CD4-positive, alpha-beta T cell (primary cell): ENCODE measurements at regions not wholly inside any gene's neighbourhood (a gene's known extent, or its start where the extent isn't known, plus 50 kb on each side); places are given as distances from the start of the nearest gene placed in this dataset.

ENCODE experiments used
- ATAC-seq: fragments of 200-7000 bp; cut with Tn5 transposase; one replicate; pipeline ENCODE4 v1.10.0; 2022; ENCODE audit warnings: mild to moderate bottlenecking; ENCODE audit not compliant: poor library complexity
- CTCF ChIA-PET: fragments of 350-600 bp; sonication (Branson Sonifier 250); formaldehyde crosslinking; loops from one replicate; lab custom pipeline; 2021; ENCODE audit warnings: antibody characterized with exemption, inconsistent platforms; lab: Charles Lee
- POLR2A ChIA-PET: fragments of 350-600 bp; sonication (Branson Sonifier 250); formaldehyde crosslinking; loops from one replicate; lab custom pipeline; 2021; ENCODE audit warnings: antibody characterized with exemption, inconsistent platforms; lab: Charles Lee
- DNase-seq, 14 experiments: peaks; one replicate each; pipeline ENCODE4 v3.0.0-alpha.2; 2013 to 2020; ENCODE audit warnings: mixed read lengths in 2 of 14
- H3K27ac ChIP-seq, 2 donors: one replicate each; pipeline versions ENCODE4 v1.5.1 to v1.7.0; 2013; ENCODE audit warnings: low read length in 2 of 2, low read depth in 1 of 2, mild to moderate bottlenecking in 1 of 2
- H3K27me3 ChIP-seq, 2 experiments: 1 replicate in 1 of 2; 2 replicates in 1 of 2; pipeline versions ENCODE4 v1.6.1 to v1.7.0; 2013; ENCODE audit warnings: low read length in 2 of 2, control low read depth in 1 of 2, mild to moderate bottlenecking in 1 of 2, moderate library complexity in 1 of 2; ENCODE audit not compliant: insufficient read depth in 2 of 2, control insufficient read depth in 1 of 2
- H3K36me3 ChIP-seq: one replicate; pipeline ENCODE4 v1.6.1; 2013; ENCODE audit warnings: low read length, control low read depth; ENCODE audit not compliant: insufficient read depth
- H3K4me1 ChIP-seq: one replicate; pipeline ENCODE4 v1.6.1; 2013; ENCODE audit warnings: low read length, control low read depth; ENCODE audit not compliant: insufficient read depth
- H3K4me3 ChIP-seq: one replicate; pipeline ENCODE4 v1.5.1; 2013; ENCODE audit warnings: mild to moderate bottlenecking, low read length, moderate library complexity
- H3K9me3 ChIP-seq, 2 experiments: 1 replicate in 1 of 2; 2 replicates in 1 of 2; pipeline versions ENCODE4 v1.6.1 to v1.7.0; 2013; ENCODE audit warnings: low read length in 2 of 2, mild to moderate bottlenecking in 2 of 2, control low read depth in 1 of 2, moderate library complexity in 1 of 2; ENCODE audit not compliant: control insufficient read depth in 1 of 2, insufficient read depth in 1 of 2
- H3K27ac Mint-ChIP-seq: one replicate; pipeline ENCODE4 v1.8.0; 2020; ENCODE audit warnings: mixed read lengths
- H3K27me3 Mint-ChIP-seq: one replicate; pipeline ENCODE4 v1.8.0; 2021; ENCODE audit warnings: mixed read lengths
- H3K36me3 Mint-ChIP-seq: one replicate; pipeline ENCODE4 v1.8.0; 2021; ENCODE audit warnings: low read depth, mixed read lengths
- H3K4me1 Mint-ChIP-seq: one replicate; pipeline ENCODE4 v1.8.0; 2021; ENCODE audit warnings: low read depth, mixed read lengths
- H3K4me3 Mint-ChIP-seq: one replicate; pipeline ENCODE4 v1.8.0; 2020; ENCODE audit warnings: mild to moderate bottlenecking, mixed read lengths
- H3K9me3 Mint-ChIP-seq: one replicate; pipeline ENCODE4 v1.8.0; 2020; ENCODE audit warnings: mixed read lengths
- intact Hi-C, 2 experiments: fragments of 100-400 bp; cut with DNase I in 1 of 2; cut with micrococcal nuclease in 1 of 2; formaldehyde crosslinking; loops; one replicate each; pipeline versions ENCODE4 v1.15.1 to v1.9.0; 2023 to 2025; cut with DNase I, micrococcal nuclease
- TF ChIP-seq, protein P1 (sequence below): fragments of 200-600 bp; IDR thresholded peaks from one replicate; pipeline ENCODE4 v1.8.0; 2022; ENCODE audit warnings: antibody characterized with exemption, mild to moderate bottlenecking

GRCh38 chr5:161040818-161041217, 188.8 kb upstream of the ATP10B start:
- Histone ChIP-seq H3K27ac (no peak overlapping the region), H3K9me3 (peaks cover 0 to 4% of the 10 kb centered on the region in 2 experiments), H3K4me1 (no peaks in the 10 kb centered on the region), H3K36me3 (no peaks in the 10 kb centered on the region), H3K4me3 (no peak overlapping the region), H3K27me3 (no peaks in the 10 kb centered on the region)
- no peak overlapping the region for H3K4me3 Mint-ChIP-seq
- peaks cover 5% of the 10 kb centered on the region for H3K27me3 Mint-ChIP-seq
- intact Hi-C loops = no loop called here
- no peak for ATAC-seq
- POLR2A ChIA-PET = no interaction called here
- CTCF ChIA-PET = no interaction called here
- H3K9me3 Mint-ChIP-seq = peaks cover 2% of the 10 kb centered on the region
- no peak overlapping the region for H3K27ac Mint-ChIP-seq
- no peak for DNase-seq
- no peaks in the 10 kb centered on the region for H3K36me3 Mint-ChIP-seq
- no peaks in the 10 kb centered on the region for H3K4me1 Mint-ChIP-seq
- TF ChIP-seq, protein P1, sequence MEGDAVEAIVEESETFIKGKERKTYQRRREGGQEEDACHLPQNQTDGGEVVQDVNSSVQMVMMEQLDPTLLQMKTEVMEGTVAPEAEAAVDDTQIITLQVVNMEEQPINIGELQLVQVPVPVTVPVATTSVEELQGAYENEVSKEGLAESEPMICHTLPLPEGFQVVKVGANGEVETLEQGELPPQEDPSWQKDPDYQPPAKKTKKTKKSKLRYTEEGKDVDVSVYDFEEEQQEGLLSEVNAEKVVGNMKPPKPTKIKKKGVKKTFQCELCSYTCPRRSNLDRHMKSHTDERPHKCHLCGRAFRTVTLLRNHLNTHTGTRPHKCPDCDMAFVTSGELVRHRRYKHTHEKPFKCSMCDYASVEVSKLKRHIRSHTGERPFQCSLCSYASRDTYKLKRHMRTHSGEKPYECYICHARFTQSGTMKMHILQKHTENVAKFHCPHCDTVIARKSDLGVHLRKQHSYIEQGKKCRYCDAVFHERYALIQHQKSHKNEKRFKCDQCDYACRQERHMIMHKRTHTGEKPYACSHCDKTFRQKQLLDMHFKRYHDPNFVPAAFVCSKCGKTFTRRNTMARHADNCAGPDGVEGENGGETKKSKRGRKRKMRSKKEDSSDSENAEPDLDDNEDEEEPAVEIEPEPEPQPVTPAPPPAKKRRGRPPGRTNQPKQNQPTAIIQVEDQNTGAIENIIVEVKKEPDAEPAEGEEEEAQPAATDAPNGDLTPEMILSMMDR = no peak

- no peak overlapping the region for H3K4me3 Mint-ChIP-seq
- ChIA-PET CTCF (no interaction called here), POLR2A (no interaction called here)
- Histone ChIP-seq H3K27ac (no peak overlapping the region), H3K9me3 (peaks cover 0 to 4% of the 10 kb centered on the region in 2 experiments), H3K36me3 (no peaks in the 10 kb centered on the region), H3K27me3 (no peaks in the 10 kb centered on the region), H3K4me3 (no peak overlapping the region), H3K4me1 (no peaks in the 10 kb centered on the region)
- no peaks in the 10 kb centered on the region for H3K4me1 Mint-ChIP-seq
- no peak for ATAC-seq
- intact Hi-C loops = no loop called here
- no peak overlapping the region for H3K27ac Mint-ChIP-seq
- peaks cover 13% of the 10 kb centered on the region for H3K27me3 Mint-ChIP-seq
- DNase-seq = no peak
- TF ChIP-seq, protein P1 = no peak
- no peaks in the 10 kb centered on the region for H3K36me3 Mint-ChIP-seq
- H3K9me3 Mint-ChIP-seq = peaks cover 2% of the 10 kb centered on the region
Observed at GRCh38 chr5:161036296-161036695, 184.3 kb upstream of the ATP10B start.

DNA sequence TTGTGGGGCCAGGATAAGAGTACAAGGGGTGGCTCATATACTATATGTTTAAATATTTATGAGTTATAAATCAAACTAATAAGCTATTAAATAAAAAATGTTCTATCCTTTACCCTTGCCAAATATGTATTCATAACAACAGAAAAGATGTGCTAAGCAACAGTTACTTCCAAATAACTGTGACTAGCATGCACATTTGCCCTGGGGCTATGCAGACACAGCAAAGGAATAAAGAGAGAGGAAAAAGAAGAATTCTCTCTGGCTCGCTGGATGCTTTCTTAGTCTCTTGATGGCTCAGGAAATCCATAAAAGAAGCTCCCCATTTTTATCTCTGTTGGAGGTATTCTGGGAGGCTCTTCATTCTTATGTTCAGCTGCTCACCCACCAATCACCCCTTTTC, 182.4 kb upstream of the ATP10B start:
- no peaks in the 10 kb centered on the region for H3K36me3 Mint-ChIP-seq
- ATAC-seq = no peak
- Histone ChIP-seq H3K4me1 (no peaks in the 10 kb centered on the region), H3K36me3 (no peaks in the 10 kb centered on the region), H3K9me3 (peaks cover 0 to 4% of the 10 kb centered on the region in 2 experiments), H3K27me3 (no peaks in the 10 kb centered on the region), H3K4me3 (no peak overlapping the region), H3K27ac (no peak overlapping the region)
- TF ChIP-seq, protein P1 = no peak
- no peaks in the 10 kb centered on the region for H3K4me1 Mint-ChIP-seq
- peaks cover 2% of the 10 kb centered on the region for H3K9me3 Mint-ChIP-seq
- CTCF ChIA-PET = no interaction called here
- no peak overlapping the region for H3K27ac Mint-ChIP-seq
- no peak for DNase-seq
- peaks cover 13% of the 10 kb centered on the region for H3K27me3 Mint-ChIP-seq
- no peak overlapping the region for H3K4me3 Mint-ChIP-seq
- POLR2A ChIA-PET = no interaction called here
- intact Hi-C loops = loop anchor here in 1 of 2 experiments (5.0 kb wide), 1 partner anchor 308 kb away; no protein-coding TSS in a partner anchor
